Glomerular visceral epithelial cell (primary cell): ENCODE measurements at regions not wholly inside any gene's neighbourhood (a gene's known extent, or its start where the extent isn't known, plus 50 kb on each side); places are given as distances from the start of the nearest gene placed in this dataset.

Experiments
- DNase-seq: peaks from one replicate; pipeline ENCODE4 v3.0.0-alpha.2; 2016; ENCODE audit errors: extremely low spot score

- peak; percentile 45 for DNase-seq
Measured at GRCh38 chr7:22587322-22587721, 87.3 kb upstream of the STEAP1B start.

GRCh38 chr7:22586786-22587140 lies 86.8 kb upstream of the STEAP1B start:
- peak; percentile 50 for DNase-seq

GRCh38 chr7:22586101-22586785 lies 86.3 kb upstream of the STEAP1B start:
- no peak for DNase-seq

DNA sequence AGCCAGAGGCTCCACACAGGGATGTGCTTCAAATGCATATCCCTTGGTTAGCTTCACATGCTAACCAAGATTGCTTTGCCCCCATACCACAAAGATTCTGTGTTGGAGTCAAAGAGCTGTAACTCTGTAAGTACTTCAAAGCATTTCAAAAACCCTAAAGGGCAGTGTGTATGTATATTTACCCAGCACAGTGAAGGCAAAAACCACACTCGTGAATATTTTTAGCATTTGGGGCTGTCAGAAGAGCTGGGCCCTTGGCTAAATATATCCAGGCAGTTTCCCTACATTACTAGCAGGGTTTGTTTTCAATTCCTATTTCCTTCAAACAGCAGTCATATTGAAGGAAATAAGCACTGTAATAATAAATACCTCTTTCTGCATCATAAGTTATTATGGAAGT lies 84.2 kb upstream of the STEAP1B start:
- no peak for DNase-seq

- DNase-seq = peak; percentile 96
Measured at GRCh38 chr7:22582863-22583622, 83.1 kb upstream of the STEAP1B start.

GRCh38 chr7:22581099-22581498 lies 81.1 kb upstream of the STEAP1B start:
- DNase-seq = peak; percentile 44

DNA sequence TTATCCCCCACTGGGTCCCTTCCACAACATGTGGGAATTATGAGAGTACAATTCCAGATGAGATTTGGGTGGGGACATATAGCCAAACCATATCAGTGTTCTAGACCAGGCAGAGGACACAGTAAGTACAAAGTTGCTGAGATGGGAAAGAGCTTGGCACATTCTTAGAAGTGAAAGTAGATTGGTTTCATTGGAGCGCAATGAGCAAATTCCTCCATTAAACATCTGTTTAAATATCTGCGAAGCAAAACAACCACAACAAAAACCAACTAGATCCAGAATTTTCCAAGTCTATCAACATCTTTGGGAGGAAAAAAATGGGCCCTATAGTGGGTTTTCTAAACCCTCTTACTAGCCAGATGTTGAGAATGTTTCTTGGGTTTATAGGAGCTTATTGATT lies 80.0 kb upstream of the STEAP1B start:
- DNase-seq = no peak

DNA sequence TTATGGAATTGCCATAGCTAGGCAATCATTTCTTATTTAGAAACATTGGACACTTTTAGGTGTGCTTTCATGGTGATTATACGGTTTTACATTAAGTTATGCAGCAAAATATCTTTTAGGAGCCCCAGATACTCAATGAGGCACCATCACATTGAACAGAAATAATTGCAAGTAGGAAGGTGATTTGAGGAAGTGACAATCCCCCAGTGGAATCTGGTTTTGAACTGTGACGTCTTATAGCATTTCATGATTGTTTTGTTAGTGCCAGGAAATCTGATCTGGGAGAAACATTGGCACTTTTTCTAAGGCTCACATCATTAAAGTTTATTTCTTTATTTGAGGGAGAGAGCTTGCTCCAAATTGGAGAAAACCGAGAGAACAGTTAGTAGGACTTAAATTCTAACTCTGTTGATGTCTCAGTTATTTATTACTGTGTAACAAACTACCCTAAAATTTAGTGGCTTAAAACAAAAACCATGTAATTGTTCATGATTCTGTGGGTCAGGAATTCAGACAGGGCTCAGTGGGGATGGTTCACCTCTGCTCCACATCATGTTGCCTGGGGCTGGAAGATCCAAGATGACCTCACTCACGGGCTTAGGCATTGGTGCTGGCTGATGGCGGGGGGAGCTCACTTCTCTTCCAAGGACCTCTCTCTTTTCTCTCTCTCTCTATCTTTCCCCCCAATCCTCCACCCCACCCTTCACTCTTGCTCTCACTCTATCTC lies 78.2 kb upstream of the STEAP1B start:
- peak; percentile 88 for DNase-seq

GRCh38 chr7:22577470-22578001 lies 77.5 kb upstream of the STEAP1B start:
- DNase-seq = peak; percentile 95

- no peak for DNase-seq
Measured at GRCh38 chr7:22576612-22577469, 76.9 kb upstream of the STEAP1B start.

DNA sequence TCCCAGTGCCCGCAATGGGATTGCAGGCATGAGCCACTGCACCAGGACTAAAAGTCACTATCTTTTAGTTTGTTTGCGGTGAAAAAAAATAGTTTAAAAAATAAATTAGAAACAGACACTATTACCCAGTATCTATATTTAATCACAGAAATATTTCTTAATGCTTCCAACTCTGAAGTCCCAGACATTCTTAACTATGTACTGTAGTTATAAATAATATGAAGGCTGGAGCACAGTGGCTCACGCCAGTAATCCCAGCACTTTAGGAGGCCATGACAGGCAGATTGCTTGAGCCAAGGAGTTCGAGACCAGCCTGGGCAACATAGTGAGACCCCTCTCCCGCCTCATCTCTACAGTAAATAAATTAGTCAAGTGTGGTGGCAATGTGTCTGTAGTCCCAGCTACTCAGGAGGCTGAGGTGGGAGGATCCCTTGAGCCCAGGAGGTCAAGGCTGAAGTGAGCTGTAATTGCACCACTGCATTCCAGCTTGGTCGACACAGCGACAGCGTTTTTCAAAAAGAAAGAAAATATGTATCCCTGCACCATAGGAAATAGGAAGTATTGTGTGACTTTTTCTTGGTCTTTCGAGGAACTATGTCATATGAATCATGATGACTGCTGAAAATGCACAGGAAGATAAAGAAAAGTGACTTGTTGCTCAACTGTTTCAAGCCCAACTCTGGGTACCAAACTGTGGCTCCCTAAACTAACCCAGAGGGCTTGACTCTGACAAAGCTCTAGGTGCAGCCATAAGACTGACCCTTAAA lies 74.9 kb upstream of the STEAP1B start:
- DNase-seq = no peak

GRCh38 chr7:22572937-22573336 lies 72.9 kb upstream of the STEAP1B start:
- peak; percentile 95 for DNase-seq

DNA sequence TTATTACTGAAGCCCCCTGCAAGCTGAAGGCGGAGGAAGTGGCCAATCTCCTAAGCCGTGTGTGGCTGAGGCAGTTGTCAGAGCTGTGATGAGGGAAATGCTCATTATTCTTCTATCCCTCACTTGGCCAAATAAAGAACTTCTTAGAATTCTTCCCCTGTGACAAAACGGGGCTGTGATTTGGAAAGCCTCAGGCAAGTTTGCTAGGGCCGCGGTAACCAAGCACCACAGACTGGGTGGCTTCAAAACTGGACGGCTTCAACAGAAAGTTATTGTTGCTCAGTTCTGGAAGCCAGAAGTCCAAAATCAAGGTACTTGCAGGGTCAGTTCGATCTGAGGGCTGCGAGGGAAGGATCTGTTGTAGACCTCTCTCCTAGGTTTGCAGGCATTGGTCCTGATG lies 72.3 kb upstream of the STEAP1B start:
- no peak for DNase-seq

DNA sequence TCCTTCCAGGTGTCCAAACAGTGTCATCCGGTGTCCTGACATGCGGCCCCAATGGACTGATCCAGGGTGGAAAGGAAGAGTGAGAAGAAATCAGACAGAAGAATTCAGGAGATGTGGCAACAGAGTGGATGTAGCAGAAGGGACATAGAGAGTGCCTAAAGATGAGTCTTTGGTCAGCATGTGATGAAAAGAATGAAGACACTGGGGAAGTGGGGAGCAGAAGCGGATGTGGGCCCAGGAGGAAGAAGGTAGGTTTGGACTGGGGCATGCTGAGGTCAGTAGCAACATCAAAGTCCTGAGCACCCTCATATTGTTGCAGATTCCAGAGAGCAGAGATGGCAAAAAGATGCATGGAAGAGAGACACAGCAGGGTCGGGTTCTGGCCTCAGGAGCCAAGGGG lies 71.8 kb upstream of the STEAP1B start:
- DNase-seq = no peak

GRCh38 chr7:22569586-22570321 lies 69.8 kb upstream of the STEAP1B start:
- peak; percentile 92 for DNase-seq

- DNase-seq = no peak
Measured at GRCh38 chr7:22566592-22566991, 66.6 kb upstream of the STEAP1B start.

- no peak for DNase-seq
Measured at GRCh38 chr7:22566176-22566575, 66.2 kb upstream of the STEAP1B start.

DNA sequence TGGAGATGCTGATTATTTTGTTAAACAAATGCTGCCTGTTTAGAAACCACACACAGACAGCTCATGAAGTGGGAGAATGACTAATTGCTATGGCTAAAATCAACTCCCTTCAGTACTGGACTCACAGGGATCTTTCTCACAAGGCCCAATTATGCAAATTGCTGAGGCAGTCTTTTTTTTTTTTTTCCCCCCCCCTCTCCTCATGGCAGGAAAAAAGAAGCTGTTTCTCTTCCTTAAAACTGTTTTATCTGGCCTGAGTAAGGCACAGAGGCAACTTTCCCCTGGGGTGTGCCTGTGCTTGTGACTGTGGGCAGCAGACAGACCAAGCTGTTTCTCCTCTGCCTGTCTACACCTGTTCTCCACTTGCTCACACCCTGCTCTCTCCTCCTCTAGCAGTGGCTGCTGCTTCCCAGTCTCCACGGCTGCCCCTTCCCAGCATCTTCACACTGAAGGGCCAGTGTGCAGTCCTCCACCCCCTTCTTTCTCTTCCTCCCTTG lies 65.4 kb upstream of the STEAP1B start:
- peak; percentile 73 for DNase-seq

GRCh38 chr7:22564511-22565045 lies 64.6 kb upstream of the STEAP1B start:
- peak; percentile 93 for DNase-seq
